K562 (cell line): ENCODE measurements at regions not wholly inside any gene's neighbourhood (a gene's known extent, or its start where the extent isn't known, plus 50 kb on each side); places are given as distances from the start of the nearest gene placed in this dataset.

Experiments used
- BCOR ChIP-seq: fragments of 450-650 bp; IDR thresholded peaks from 2 replicates; pipeline ENCODE4 v1.6.1; 2016
- CEBPB ChIP-seq: fragments of 450-650 bp; IDR thresholded peaks from 2 replicates; pipeline ENCODE4 v1.6.1; 2016; ENCODE audit warnings: missing genetic modification characterization, missing compliant biosample characterization
- CREM ChIP-seq: IDR thresholded peaks from 2 replicates; pipeline ENCODE4 v1.6.1; 2014; ENCODE audit warnings: antibody characterized with exemption, low read depth
- DACH1 ChIP-seq: fragments of 450-650 bp; IDR thresholded peaks from 2 replicates; pipeline ENCODE4 v1.6.1; 2018; ENCODE audit not compliant: partially characterized antibody
- MED1 ChIP-seq: sonication (generic); formaldehyde crosslinking; IDR thresholded peaks from 2 replicates; pipeline ENCODE4 v1.8.1; 2023; ENCODE audit warnings: missing genetic modification reagents, borderline replicate concordance
- MTA3 ChIP-seq: fragments of 450-650 bp; formaldehyde crosslinking; IDR thresholded peaks from 2 replicates; pipeline ENCODE4 v1.6.1; 2017; ENCODE audit warnings: mild to moderate bottlenecking, borderline replicate concordance
- NBN ChIP-seq: fragments of 450-650 bp; IDR thresholded peaks from 2 replicates; pipeline ENCODE4 v1.6.1; 2016; ENCODE audit warnings: low read depth, mild to moderate bottlenecking
- PHB2 ChIP-seq: fragments of 450-650 bp; IDR thresholded peaks from 2 replicates; pipeline ENCODE4 v1.6.1; 2017; ENCODE audit warnings: low read depth
- POLR2AphosphoS5 ChIP-seq: IDR thresholded peaks from 2 replicates; pipeline ENCODE4 v1.6.1; 2011; ENCODE audit warnings: mild to moderate bottlenecking, low read depth, low read length, moderate library complexity; ENCODE audit not compliant: control insufficient read depth, insufficient read depth
- RCOR1 ChIP-seq, 2 experiments: IDR thresholded peaks; 2 replicates each; pipeline ENCODE4 v1.6.1; 2012; ENCODE audit warnings: low read depth in 2 of 2, low read length in 2 of 2, borderline replicate concordance in 1 of 2, improper control_type of control experiment in 1 of 2
- SOX6 ChIP-seq: fragments of 450-650 bp; IDR thresholded peaks from 2 replicates; pipeline ENCODE4 v1.6.1; 2014; ENCODE audit warnings: mild to moderate bottlenecking
- STAT5A ChIP-seq: IDR thresholded peaks from 2 replicates; pipeline ENCODE4 v1.6.1; 2012; ENCODE audit warnings: low read length, inconsistent platforms, borderline replicate concordance
- TCF3 ChIP-seq: sonication (generic); formaldehyde crosslinking; IDR thresholded peaks from 2 replicates; pipeline ENCODE4 v1.4.0; 2020; ENCODE audit warnings: mild to moderate bottlenecking, missing genetic modification reagents
- TEAD2 ChIP-seq: fragments of 450-650 bp; IDR thresholded peaks from 2 replicates; pipeline ENCODE4 v1.6.1; 2016; ENCODE audit warnings: missing genetic modification characterization, control low read depth, missing compliant biosample characterization
- ZNF274 ChIP-seq: IDR thresholded peaks from 2 replicates; pipeline ENCODE4 v1.6.1; 2011; ENCODE audit warnings: low read depth, mild to moderate bottlenecking, low read length, moderate library complexity, borderline replicate concordance
- ZNF561 ChIP-seq: fragments of 450-650 bp; formaldehyde crosslinking; conservative IDR thresholded peaks from 2 replicates; pipeline ENCODE4 v1.4.0; 2020; ENCODE audit warnings: mild to moderate bottlenecking, moderate library complexity
- ZSCAN32 ChIP-seq: fragments of 450-650 bp; formaldehyde crosslinking; IDR thresholded peaks from 2 replicates; pipeline ENCODE4 v1.4.0; 2020; ENCODE audit warnings: mild to moderate bottlenecking, moderate library complexity
- TF ChIP-seq, protein P1 (sequence below): conservative IDR thresholded peaks from 2 replicates; pipeline ENCODE4 v1.6.1; 2011; ENCODE audit warnings: low read depth, mild to moderate bottlenecking, low read length; ENCODE audit not compliant: control insufficient read depth
- TF ChIP-seq, protein P2 (sequence below), 2 experiments: fragments of 450-650 bp; conservative IDR thresholded peaks; 2 replicates each; pipeline ENCODE4 v1.6.1; 2017; ENCODE audit warnings: mild to moderate bottlenecking in 2 of 2, moderate library complexity in 2 of 2
- TF ChIP-seq, protein P3 (sequence below): fragments of 250-450 bp; sonication (Bioruptor Pico); IDR thresholded peaks from 2 replicates; pipeline ENCODE4 v1.8.0; 2021; ENCODE audit warnings: moderate library complexity, mild to moderate bottlenecking, inconsistent platforms
- TF ChIP-seq, protein P4 (sequence below): IDR thresholded peaks from 3 replicates; pipeline ENCODE4 v1.6.1; 2011; ENCODE audit warnings: borderline replicate concordance, mild to moderate bottlenecking, moderate library complexity; ENCODE audit not compliant: insufficient read length; ENCODE audit errors: extremely low read depth

DNA sequence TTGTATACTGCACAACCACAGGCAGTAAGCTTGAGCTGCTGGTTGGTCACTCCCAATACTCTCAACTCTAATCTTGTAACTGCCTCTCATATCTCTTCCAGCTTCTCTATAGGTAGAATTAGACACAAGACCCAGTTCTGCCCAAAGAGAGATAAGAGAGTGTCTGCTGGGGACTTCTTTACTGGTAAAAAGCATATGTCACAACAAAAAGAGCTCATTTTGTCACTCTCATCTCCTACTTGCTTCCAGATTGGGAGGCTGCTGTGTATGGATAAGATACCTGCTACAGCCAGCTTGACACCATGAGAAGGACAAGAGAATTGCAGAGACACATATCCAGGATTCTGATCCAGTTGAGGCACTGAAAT is 165.2 kb downstream of the PTH2R start (continued):
- TF ChIP-seq, protein P1, sequence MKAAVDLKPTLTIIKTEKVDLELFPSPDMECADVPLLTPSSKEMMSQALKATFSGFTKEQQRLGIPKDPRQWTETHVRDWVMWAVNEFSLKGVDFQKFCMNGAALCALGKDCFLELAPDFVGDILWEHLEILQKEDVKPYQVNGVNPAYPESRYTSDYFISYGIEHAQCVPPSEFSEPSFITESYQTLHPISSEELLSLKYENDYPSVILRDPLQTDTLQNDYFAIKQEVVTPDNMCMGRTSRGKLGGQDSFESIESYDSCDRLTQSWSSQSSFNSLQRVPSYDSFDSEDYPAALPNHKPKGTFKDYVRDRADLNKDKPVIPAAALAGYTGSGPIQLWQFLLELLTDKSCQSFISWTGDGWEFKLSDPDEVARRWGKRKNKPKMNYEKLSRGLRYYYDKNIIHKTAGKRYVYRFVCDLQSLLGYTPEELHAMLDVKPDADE = no peak
- peak; percentile 93 for TF ChIP-seq POLR2AphosphoS5
- TF ChIP-seq NBN = peak; percentile 44; the same call in 1 of the 2 replicates
- TF ChIP-seq CEBPB (tag) = peak; percentile 84
- peak; percentile 94 for TF ChIP-seq TCF3 (CRISPR knock-in tag)
- peak; percentile 35; the same call in 1 of the 2 replicates for TF ChIP-seq CREM
- no peak for TF ChIP-seq ZSCAN32 (CRISPR knock-in tag)
- TF ChIP-seq, protein P2, sequence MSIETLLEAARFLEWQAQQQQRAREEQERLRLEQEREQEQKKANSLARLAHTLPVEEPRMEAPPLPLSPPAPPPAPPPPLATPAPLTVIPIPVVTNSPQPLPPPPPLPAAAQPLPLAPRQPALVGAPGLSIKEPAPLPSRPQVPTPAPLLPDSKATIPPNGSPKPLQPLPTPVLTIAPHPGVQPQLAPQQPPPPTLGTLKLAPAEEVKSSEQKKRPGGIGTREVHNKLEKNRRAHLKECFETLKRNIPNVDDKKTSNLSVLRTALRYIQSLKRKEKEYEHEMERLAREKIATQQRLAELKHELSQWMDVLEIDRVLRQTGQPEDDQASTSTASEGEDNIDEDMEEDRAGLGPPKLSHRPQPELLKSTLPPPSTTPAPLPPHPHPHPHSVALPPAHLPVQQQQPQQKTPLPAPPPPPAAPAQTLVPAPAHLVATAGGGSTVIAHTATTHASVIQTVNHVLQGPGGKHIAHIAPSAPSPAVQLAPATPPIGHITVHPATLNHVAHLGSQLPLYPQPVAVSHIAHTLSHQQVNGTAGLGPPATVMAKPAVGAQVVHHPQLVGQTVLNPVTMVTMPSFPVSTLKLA (conservative IDR thresholded peaks at IDR 0.05) = peak in 1 of 2 experiments; percentile 41; a peak in 1 of 4 replicates
- TF ChIP-seq RCOR1 (IDR thresholded peaks at IDR 0.05; ENCODE audit: borderline replicate concordance in 1 of 2, low read depth in 2 of 2, low read length in 2 of 2) = peak in 1 of 2 experiments; percentile 81; a peak in 2 of 4 replicates
- TF ChIP-seq, protein P3, sequence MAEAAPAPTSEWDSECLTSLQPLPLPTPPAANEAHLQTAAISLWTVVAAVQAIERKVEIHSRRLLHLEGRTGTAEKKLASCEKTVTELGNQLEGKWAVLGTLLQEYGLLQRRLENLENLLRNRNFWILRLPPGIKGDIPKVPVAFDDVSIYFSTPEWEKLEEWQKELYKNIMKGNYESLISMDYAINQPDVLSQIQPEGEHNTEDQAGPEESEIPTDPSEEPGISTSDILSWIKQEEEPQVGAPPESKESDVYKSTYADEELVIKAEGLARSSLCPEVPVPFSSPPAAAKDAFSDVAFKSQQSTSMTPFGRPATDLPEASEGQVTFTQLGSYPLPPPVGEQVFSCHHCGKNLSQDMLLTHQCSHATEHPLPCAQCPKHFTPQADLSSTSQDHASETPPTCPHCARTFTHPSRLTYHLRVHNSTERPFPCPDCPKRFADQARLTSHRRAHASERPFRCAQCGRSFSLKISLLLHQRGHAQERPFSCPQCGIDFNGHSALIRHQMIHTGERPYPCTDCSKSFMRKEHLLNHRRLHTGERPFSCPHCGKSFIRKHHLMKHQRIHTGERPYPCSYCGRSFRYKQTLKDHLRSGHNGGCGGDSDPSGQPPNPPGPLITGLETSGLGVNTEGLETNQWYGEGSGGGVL = no peak
- TF ChIP-seq TEAD2 = no peak
- peak; percentile 87 for TF ChIP-seq STAT5A
- peak; percentile 91 for TF ChIP-seq SOX6
- peak; percentile 29 for TF ChIP-seq DACH1
- no peak for TF ChIP-seq MED1
- peak; percentile 30; the same call in 1 of the 2 replicates for TF ChIP-seq BCOR
- peak; percentile 26; the same call in 1 of the 2 replicates for TF ChIP-seq MTA3
- peak; percentile 58; the same call in 1 of the 2 replicates for TF ChIP-seq PHB2
- TF ChIP-seq ZNF274 = peak; percentile 62; the same call in 1 of the 2 replicates
- TF ChIP-seq, protein P4, sequence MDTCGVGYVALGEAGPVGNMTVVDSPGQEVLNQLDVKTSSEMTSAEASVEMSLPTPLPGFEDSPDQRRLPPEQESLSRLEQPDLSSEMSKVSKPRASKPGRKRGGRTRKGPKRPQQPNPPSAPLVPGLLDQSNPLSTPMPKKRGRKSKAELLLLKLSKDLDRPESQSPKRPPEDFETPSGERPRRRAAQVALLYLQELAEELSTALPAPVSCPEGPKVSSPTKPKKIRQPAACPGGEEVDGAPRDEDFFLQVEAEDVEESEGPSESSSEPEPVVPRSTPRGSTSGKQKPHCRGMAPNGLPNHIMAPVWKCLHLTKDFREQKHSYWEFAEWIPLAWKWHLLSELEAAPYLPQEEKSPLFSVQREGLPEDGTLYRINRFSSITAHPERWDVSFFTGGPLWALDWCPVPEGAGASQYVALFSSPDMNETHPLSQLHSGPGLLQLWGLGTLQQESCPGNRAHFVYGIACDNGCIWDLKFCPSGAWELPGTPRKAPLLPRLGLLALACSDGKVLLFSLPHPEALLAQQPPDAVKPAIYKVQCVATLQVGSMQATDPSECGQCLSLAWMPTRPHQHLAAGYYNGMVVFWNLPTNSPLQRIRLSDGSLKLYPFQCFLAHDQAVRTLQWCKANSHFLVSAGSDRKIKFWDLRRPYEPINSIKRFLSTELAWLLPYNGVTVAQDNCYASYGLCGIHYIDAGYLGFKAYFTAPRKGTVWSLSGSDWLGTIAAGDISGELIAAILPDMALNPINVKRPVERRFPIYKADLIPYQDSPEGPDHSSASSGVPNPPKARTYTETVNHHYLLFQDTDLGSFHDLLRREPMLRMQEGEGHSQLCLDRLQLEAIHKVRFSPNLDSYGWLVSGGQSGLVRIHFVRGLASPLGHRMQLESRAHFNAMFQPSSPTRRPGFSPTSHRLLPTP = no peak
- TF ChIP-seq ZNF561 (CRISPR knock-in tag) = no peak
